ENCODE measurements at regions not wholly inside any gene's neighbourhood (a gene's known extent, or its start where the extent isn't known, plus 50 kb on each side); places are given as distances from the start of the nearest gene placed in this dataset.
"Not testable (repeated sequence)": the region's sequence is repeated elsewhere in the genome, so short reads cannot be mapped to it uniquely, and the experiment has no call there.

DNA sequence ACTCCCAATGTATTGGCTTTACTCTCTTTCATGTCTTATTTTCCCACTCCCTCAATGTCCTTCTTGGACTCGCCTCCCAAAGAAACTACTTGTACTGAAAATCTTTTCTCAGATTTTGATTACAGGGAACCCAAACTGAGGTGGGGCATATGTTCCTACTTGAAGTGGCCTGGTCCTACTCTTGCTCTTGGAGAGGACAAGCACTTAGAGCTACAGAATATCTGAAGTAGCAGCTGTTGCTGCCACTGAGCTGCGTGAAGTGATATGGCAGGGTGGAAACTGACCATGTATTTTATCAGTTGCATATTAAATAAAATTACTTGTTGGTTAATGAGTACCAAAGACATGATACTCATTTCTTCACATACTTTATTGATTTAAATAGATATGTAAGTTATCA is 129.5 kb downstream of the TSEN15 start:
- TF ChIP-seq, protein P1, sequence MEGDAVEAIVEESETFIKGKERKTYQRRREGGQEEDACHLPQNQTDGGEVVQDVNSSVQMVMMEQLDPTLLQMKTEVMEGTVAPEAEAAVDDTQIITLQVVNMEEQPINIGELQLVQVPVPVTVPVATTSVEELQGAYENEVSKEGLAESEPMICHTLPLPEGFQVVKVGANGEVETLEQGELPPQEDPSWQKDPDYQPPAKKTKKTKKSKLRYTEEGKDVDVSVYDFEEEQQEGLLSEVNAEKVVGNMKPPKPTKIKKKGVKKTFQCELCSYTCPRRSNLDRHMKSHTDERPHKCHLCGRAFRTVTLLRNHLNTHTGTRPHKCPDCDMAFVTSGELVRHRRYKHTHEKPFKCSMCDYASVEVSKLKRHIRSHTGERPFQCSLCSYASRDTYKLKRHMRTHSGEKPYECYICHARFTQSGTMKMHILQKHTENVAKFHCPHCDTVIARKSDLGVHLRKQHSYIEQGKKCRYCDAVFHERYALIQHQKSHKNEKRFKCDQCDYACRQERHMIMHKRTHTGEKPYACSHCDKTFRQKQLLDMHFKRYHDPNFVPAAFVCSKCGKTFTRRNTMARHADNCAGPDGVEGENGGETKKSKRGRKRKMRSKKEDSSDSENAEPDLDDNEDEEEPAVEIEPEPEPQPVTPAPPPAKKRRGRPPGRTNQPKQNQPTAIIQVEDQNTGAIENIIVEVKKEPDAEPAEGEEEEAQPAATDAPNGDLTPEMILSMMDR (IDR thresholded peaks at IDR 0.05; ENCODE audit: insufficient read depth, low read depth, low read length) = no peak
- ChIA-PET CTCF (no interaction called here), POLR2A (no interaction called here)
- no peak for DNase-seq (ENCODE audit: low read depth)
- 0 out of 2 replicates have a peak, but pooled peaks cover 3% of the 10 kb centered on the region for H3K27me3 ChIP-seq (ENCODE audit: control insufficient read depth, insufficient read depth, low read length)
- no peaks in the 10 kb centered on the region for H3K36me3 ChIP-seq (ENCODE audit: control insufficient read depth, insufficient read depth, low read length)
- H3K4me3 ChIP-seq (ENCODE audit: low read depth, low read length) = no peak overlapping the region

DNA sequence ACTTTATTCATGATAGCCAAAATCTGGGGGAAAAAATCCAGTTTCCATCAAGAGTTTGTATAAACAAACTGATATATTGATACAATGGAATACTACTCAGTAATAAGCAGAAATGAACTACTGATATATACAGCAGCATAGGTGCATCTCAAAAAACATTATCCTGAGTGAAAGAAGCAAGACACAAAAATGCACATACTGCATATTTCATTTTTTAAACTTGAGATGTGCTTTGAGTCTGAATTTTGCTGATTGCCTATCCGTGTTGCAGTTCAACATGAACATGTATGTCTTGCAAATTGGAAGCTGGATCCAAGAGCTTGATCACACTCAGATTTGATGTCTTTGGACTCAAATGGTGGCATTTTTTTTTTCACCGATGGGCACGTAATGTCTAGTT is 132.4 kb downstream of the TSEN15 start:
- CTCF ChIA-PET = no interaction called here
- no peaks in the 10 kb centered on the region for H3K36me3 ChIP-seq (ENCODE audit: control insufficient read depth, insufficient read depth, low read length)
- H3K4me3 ChIP-seq (ENCODE audit: low read depth, low read length) = no peak overlapping the region
- H3K27me3 ChIP-seq (ENCODE audit: control insufficient read depth, insufficient read depth, low read length) = peaks cover 7% of the 10 kb centered on the region; the same call in 1 of the 2 replicates
- TF ChIP-seq, protein P1 (IDR thresholded peaks at IDR 0.05; ENCODE audit: insufficient read depth, low read depth, low read length) = no peak
- POLR2A ChIA-PET = no interaction called here
- DNase-seq (ENCODE audit: low read depth) = no peak

DNA sequence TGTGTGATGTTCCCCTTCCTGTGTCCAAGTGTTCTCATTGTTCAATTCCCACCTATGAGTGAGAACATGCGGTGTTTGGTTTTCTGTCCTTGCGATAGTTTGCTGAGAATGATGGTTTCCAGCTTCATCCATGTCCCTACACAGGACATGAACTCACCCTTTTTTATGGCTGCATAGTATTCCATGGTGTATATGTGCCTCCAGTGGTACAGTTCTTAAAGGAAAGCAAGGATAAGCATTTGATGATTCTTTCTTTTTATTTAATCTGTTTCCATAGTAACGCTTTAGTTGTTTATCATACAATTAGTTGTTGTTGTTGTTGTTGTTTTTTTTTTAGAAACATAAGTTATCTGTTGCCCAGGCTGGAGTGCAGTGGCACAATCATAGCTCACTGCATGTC is 133.1 kb downstream of the TSEN15 start:
- H3K27me3 ChIP-seq (ENCODE audit: control insufficient read depth, insufficient read depth, low read length); POLR2A ChIA-PET; H3K4me3 ChIP-seq (ENCODE audit: low read depth, low read length); CTCF ChIA-PET; H3K36me3 ChIP-seq (ENCODE audit: control insufficient read depth, insufficient read depth, low read length); DNase-seq (ENCODE audit: low read depth): not testable (repeated sequence)

DNA sequence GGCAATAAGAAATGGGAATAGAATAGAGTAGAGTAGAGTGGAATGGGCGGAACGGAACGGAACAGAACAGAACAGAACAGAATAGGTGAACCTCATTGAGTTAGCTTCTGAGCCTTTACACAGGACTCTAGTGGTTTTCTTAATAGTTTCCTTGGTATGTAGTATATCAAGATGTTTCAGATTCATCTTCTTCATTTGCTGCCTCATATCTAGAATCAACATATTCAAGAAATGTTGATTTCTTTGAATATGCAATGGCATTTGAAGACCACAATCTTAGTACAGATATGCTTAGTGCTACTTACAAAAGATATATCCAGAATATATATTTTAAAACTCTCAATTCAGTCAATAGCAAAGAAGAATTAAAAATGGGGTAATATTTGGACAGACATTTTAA is 133.8 kb downstream of the TSEN15 start:
- POLR2A ChIA-PET = no interaction called here
- peaks cover 5% of the 10 kb centered on the region; the same call in 1 of the 2 replicates for H3K27me3 ChIP-seq (ENCODE audit: control insufficient read depth, insufficient read depth, low read length)
- no peak overlapping the region for H3K4me3 ChIP-seq (ENCODE audit: low read depth, low read length)
- no peaks in the 10 kb centered on the region for H3K36me3 ChIP-seq (ENCODE audit: control insufficient read depth, insufficient read depth, low read length)
- CTCF ChIA-PET = no interaction called here
- no peak for DNase-seq (ENCODE audit: low read depth)
- TF ChIP-seq, protein P1 (IDR thresholded peaks at IDR 0.05; ENCODE audit: insufficient read depth, low read depth, low read length) = no peak

DNA sequence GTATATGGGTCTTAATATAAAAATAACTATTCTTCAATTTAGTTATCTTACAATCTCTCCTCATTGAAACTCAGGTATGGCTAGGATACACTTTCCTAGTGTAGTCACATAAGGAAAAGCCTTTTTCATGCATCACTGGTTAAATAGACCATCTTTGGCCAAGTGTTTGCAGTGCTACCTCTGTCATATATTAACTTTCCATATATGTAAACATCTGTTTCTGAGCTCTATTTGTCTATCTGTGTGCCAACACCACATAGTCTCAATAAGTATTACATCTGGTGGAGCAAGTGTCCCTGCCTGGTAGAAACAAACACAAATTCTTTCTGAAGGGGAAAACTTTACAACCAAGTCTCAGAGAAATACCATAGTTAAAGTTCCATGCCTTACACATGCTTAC is 134.6 kb downstream of the TSEN15 start:
- TF ChIP-seq, protein P1 (IDR thresholded peaks at IDR 0.05; ENCODE audit: insufficient read depth, low read depth, low read length) = no peak
- no peak for DNase-seq (ENCODE audit: low read depth)
- H3K27me3 ChIP-seq (ENCODE audit: control insufficient read depth, insufficient read depth, low read length) = peaks cover 6% of the 10 kb centered on the region; the same call in 1 of the 2 replicates
- no peak overlapping the region for H3K4me3 ChIP-seq (ENCODE audit: low read depth, low read length)
- ChIA-PET CTCF (interaction anchor here (0.9 kb wide), 1 partner anchor 469 kb away, joined by 3 read pairs; no protein-coding TSS in a partner anchor), POLR2A (no interaction called here)
- no peaks in the 10 kb centered on the region for H3K36me3 ChIP-seq (ENCODE audit: control insufficient read depth, insufficient read depth, low read length)

DNA sequence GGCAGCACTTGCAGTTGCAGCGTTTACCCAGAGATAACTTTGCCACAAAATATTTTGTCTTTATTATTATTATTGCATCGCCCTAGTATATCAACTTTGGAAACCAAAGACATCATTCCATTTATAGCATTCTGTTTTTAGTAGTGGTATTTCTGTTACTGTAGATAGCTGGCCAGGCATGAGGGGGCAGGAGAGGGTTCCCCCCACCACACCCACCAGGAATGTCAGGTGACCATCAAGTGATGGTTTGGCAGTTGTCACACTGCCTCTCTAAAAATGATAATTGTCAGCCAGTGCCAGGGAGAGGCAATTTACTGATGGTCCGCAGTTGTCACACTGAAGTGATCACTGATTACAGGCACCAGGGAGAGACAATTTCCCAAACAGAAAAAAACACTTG is 135.6 kb downstream of the TSEN15 start:
- POLR2A ChIA-PET = no interaction called here
- TF ChIP-seq, protein P1 (IDR thresholded peaks at IDR 0.05; ENCODE audit: insufficient read depth, low read depth, low read length) = no peak
- H3K4me3 ChIP-seq (ENCODE audit: low read depth, low read length) = no peak overlapping the region
- CTCF ChIA-PET = interaction anchor here (0.9 kb wide), 1 partner anchor 468 kb away, joined by 3 read pairs; no protein-coding TSS in a partner anchor
- H3K27me3 ChIP-seq (ENCODE audit: control insufficient read depth, insufficient read depth, low read length) = peaks cover 6% of the 10 kb centered on the region; the same call in 1 of the 2 replicates
- no peak for DNase-seq (ENCODE audit: low read depth)
- H3K36me3 ChIP-seq (ENCODE audit: control insufficient read depth, insufficient read depth, low read length) = no peaks in the 10 kb centered on the region
